Astrocyte (in vitro differentiated cells and primary cell): ENCODE measurements at regions not wholly inside any gene's neighbourhood (a gene's known extent, or its start where the extent isn't known, plus 50 kb on each side); places are given as distances from the start of the nearest gene placed in this dataset.

Experiments
- EZH2 ChIP-seq: IDR thresholded peaks from 2 replicates; pipeline ENCODE4 v1.6.1; 2012; ENCODE audit warnings: mild to moderate bottlenecking, low read length, inconsistent platforms; ENCODE audit not compliant: insufficient read depth
- TF ChIP-seq, protein P1 (sequence below): IDR thresholded peaks from 2 replicates; pipeline ENCODE4 v1.5.1; 2011; ENCODE audit warnings: low read depth, mild to moderate bottlenecking, inconsistent platforms, low read length, moderate library complexity; ENCODE audit not compliant: insufficient read depth

DNA sequence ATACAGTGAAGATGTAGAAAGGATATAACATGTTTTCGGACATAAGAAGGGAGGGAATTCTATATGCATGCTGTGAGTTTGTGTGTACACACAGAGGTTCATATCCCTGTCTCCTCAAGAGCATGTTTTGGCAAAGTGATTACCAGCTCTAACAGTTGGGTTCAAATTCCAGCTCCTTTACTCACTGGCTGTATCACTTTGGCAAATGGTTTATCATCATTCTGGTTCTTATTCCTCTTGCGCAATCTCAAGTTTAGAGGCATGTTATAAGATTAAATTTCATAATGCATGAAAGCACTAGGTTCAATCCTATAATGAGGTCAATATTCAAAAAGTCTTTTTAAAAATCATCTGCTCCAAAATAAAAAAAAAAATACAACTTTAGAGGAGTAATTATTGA is 107.7 kb upstream of the LRFN5 start:
- TF ChIP-seq, protein P1, sequence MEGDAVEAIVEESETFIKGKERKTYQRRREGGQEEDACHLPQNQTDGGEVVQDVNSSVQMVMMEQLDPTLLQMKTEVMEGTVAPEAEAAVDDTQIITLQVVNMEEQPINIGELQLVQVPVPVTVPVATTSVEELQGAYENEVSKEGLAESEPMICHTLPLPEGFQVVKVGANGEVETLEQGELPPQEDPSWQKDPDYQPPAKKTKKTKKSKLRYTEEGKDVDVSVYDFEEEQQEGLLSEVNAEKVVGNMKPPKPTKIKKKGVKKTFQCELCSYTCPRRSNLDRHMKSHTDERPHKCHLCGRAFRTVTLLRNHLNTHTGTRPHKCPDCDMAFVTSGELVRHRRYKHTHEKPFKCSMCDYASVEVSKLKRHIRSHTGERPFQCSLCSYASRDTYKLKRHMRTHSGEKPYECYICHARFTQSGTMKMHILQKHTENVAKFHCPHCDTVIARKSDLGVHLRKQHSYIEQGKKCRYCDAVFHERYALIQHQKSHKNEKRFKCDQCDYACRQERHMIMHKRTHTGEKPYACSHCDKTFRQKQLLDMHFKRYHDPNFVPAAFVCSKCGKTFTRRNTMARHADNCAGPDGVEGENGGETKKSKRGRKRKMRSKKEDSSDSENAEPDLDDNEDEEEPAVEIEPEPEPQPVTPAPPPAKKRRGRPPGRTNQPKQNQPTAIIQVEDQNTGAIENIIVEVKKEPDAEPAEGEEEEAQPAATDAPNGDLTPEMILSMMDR = no peak
- no peak for TF ChIP-seq EZH2
